CD14-positive monocyte (primary cell): ENCODE measurements at regions not wholly inside any gene's neighbourhood (a gene's known extent, or its start where the extent isn't known, plus 50 kb on each side); places are given as distances from the start of the nearest gene placed in this dataset.

ENCODE experiments used
- DNase-seq, 3 donors: peaks; one replicate each; pipeline ENCODE4 v3.0.0-alpha.2; 2011 to 2022
- H2AFZ ChIP-seq: 2 replicates; pipeline ENCODE4 v1.6.0; 2012; ENCODE audit warnings: mild to moderate bottlenecking, low read depth, low read length, inconsistent platforms; ENCODE audit not compliant: insufficient read depth, poor library complexity, severe bottlenecking
- H3K27ac ChIP-seq, 2 donors: 1 replicate in 1 of 2; 2 replicates in 1 of 2; pipeline ENCODE4 v1.5.1; 2012 to 2013; ENCODE audit warnings: low read length in 2 of 2, control low read depth in 1 of 2, inconsistent platforms in 1 of 2, low read depth in 1 of 2, mild to moderate bottlenecking in 1 of 2
- H3K27me3 ChIP-seq, 2 donors: one replicate each; pipeline versions ENCODE4 v1.6.0 to v1.6.1; 2011 to 2013; ENCODE audit warnings: low read length in 2 of 2; ENCODE audit not compliant: control insufficient read depth in 2 of 2, insufficient read depth in 2 of 2
- H3K36me3 ChIP-seq, 2 donors: replicated peaks in 1 of 2; 1 replicate in 1 of 2; 2 replicates in 1 of 2; pipeline versions ENCODE4 v1.5.1 to v1.6.1; 2012 to 2013; ENCODE audit warnings: low read length in 2 of 2, control low read depth in 1 of 2, inconsistent platforms in 1 of 2, mild to moderate bottlenecking in 1 of 2; ENCODE audit not compliant: insufficient read depth in 2 of 2, control insufficient read depth in 1 of 2
- H3K4me1 ChIP-seq, 2 donors: 1 replicate in 1 of 2; 2 replicates in 1 of 2; pipeline versions ENCODE4 v1.5.1 to v1.6.1; 2012 to 2013; ENCODE audit warnings: low read length in 2 of 2, control low read depth in 1 of 2, inconsistent platforms in 1 of 2, mild to moderate bottlenecking in 1 of 2, moderate library complexity in 1 of 2; ENCODE audit not compliant: insufficient read depth in 2 of 2, control insufficient read depth in 1 of 2
- H3K4me2 ChIP-seq: replicated peaks from 2 replicates; pipeline ENCODE3; 2012; ENCODE audit warnings: low read length, moderate library complexity, mild to moderate bottlenecking; ENCODE audit not compliant: poor library complexity, severe bottlenecking; ENCODE audit errors: extremely low read depth
- H3K4me3 ChIP-seq, 3 experiments: fragments of 200-600 bp in 1 of 3; sonication (generic) in 1 of 3; replicated peaks in 1 of 3; 1 replicate in 2 of 3; 2 replicates in 1 of 3; pipeline ENCODE4 v1.5.1; 2011 to 2013; ENCODE audit warnings: low read length in 3 of 3, mild to moderate bottlenecking in 3 of 3, control low read depth in 2 of 3, low read depth in 2 of 3, inconsistent platforms in 1 of 3, moderate library complexity in 1 of 3
- H3K79me2 ChIP-seq: 2 replicates; pipeline ENCODE4 v1.6.0; 2012; ENCODE audit warnings: mild to moderate bottlenecking, control low read depth, inconsistent platforms, low read length, moderate library complexity; ENCODE audit not compliant: insufficient read depth
- H3K9ac ChIP-seq: 2 replicates; pipeline ENCODE4 v1.6.0; 2017; ENCODE audit warnings: low read length, mild to moderate bottlenecking; ENCODE audit not compliant: insufficient read depth, poor library complexity, severe bottlenecking
- H3K9me3 ChIP-seq, 2 donors: replicated peaks in 1 of 2; 1 replicate in 1 of 2; 2 replicates in 1 of 2; pipeline versions ENCODE4 v1.5.1 to v1.6.1; 2012 to 2013; ENCODE audit warnings: low read length in 2 of 2, control low read depth in 1 of 2; ENCODE audit not compliant: control insufficient read depth in 1 of 2, insufficient read depth in 1 of 2
- H4K20me1 ChIP-seq: 2 replicates; pipeline ENCODE4 v1.6.0; 2012; ENCODE audit warnings: mild to moderate bottlenecking, low read length, control low read depth, moderate library complexity; ENCODE audit not compliant: insufficient read depth
- H3K27ac Mint-ChIP-seq, 7 donors: one replicate each; pipeline ENCODE4 v1.8.0; 2020; ENCODE audit warnings: mild to moderate bottlenecking in 7 of 7, mixed read lengths in 7 of 7, moderate library complexity in 6 of 7, inconsistent platforms in 2 of 7
- H3K27me3 Mint-ChIP-seq, 3 donors: one replicate each; pipeline ENCODE4 v1.8.0; 2021 to 2022; ENCODE audit warnings: low read depth in 3 of 3, mild to moderate bottlenecking in 3 of 3, mixed read lengths in 3 of 3, moderate library complexity in 3 of 3, inconsistent platforms in 1 of 3
- H3K36me3 Mint-ChIP-seq, 2 donors: one replicate each; pipeline ENCODE4 v1.8.0; 2020; ENCODE audit warnings: mixed read lengths in 2 of 2, inconsistent platforms in 1 of 2, mild to moderate bottlenecking in 1 of 2
- H3K4me1 Mint-ChIP-seq: one replicate; pipeline ENCODE4 v1.8.0; 2020; ENCODE audit warnings: mild to moderate bottlenecking, mixed read lengths
- H3K4me3 Mint-ChIP-seq, 2 donors: one replicate each; pipeline ENCODE4 v1.8.0; 2020; ENCODE audit warnings: mild to moderate bottlenecking in 2 of 2, mixed read lengths in 2 of 2, moderate library complexity in 1 of 2
- H3K9me3 Mint-ChIP-seq, 7 donors: one replicate each; pipeline ENCODE4 v1.8.0; 2020 to 2022; ENCODE audit warnings: mixed read lengths in 7 of 7, mild to moderate bottlenecking in 6 of 7, moderate library complexity in 6 of 7, inconsistent platforms in 2 of 7
- CTCF ChIP-seq: fragments of 200-600 bp; IDR thresholded peaks from one replicate; pipeline ENCODE4 v1.8.0; 2022; ENCODE audit warnings: antibody characterized with exemption, mild to moderate bottlenecking
- WGBS: methylation state at CpG from one replicate; pipeline ENCODE4 v1.1.5; 2013; ENCODE audit warnings: missing lambda C conversion rate; ENCODE audit not compliant: insufficient coverage; 5-methylcytosine and 5-hydroxymethylcytosine counted together
- intact Hi-C, 2 donors: fragments of 100-400 bp; cut with micrococcal nuclease; formaldehyde crosslinking; loops; one replicate each; pipeline versions ENCODE4 v1.15.0 to v1.15.1; 2023

- Histone ChIP-seq H4K20me1 (no peaks in the 10 kb centered on the region), H3K79me2 (no peaks in the 10 kb centered on the region), H3K4me1 (no peaks in the 10 kb centered on the region), H2AFZ (no peak overlapping the region), H3K36me3 (no peaks in the 10 kb centered on the region), H3K4me2 (no peak overlapping the region), H3K27ac (no peak overlapping the region), H3K27me3 (no peaks in the 10 kb centered on the region), H3K4me3 (no peak overlapping the region), H3K9me3 (peaks cover 11 to 70% of the 10 kb centered on the region in 2 donors), H3K9ac (no peak overlapping the region)
- Mint-ChIP-seq H3K4me1 (no peaks in the 10 kb centered on the region), H3K36me3 (no peaks in the 10 kb centered on the region), H3K4me3 (no peak overlapping the region), H3K27me3 (peaks cover 1 to 6% (median 4%) of the 10 kb centered on the region in 3 donors), H3K27ac (no peak overlapping the region), H3K9me3 (peaks cover 20 to 70% (median 44%) of the 10 kb centered on the region in 7 donors)
- 83% methylated on average over 7 of the region's 9 CpGs for WGBS
- no peak for DNase-seq
- intact Hi-C loops: no loop called here
- TF ChIP-seq CTCF: no peak
These were observed 96.1 kb upstream of the SHH start for GRCh38 chr7:155908385-155908784.

- DNase-seq: no peak
- Histone ChIP-seq H3K27me3 (no peaks in the 10 kb centered on the region), H3K4me2 (no peak overlapping the region), H3K9me3 (peaks cover 11 to 77% of the 10 kb centered on the region in 2 donors), H3K79me2 (no peaks in the 10 kb centered on the region), H3K36me3 (no peaks in the 10 kb centered on the region), H2AFZ (no peak overlapping the region), H3K9ac (no peak overlapping the region), H4K20me1 (no peaks in the 10 kb centered on the region), H3K4me1 (no peaks in the 10 kb centered on the region), H3K27ac (no peak overlapping the region), H3K4me3 (no peak overlapping the region)
- intact Hi-C loops: no loop called here
- 85% methylated on average over 4 of the region's 8 CpGs for whole genome bisulfite sequencing
- H3K36me3 Mint-ChIP-seq: no peaks in the 10 kb centered on the region
- no peak overlapping the region for H3K27ac Mint-ChIP-seq
- no peak overlapping the region for H3K4me3 Mint-ChIP-seq
- H3K4me1 Mint-ChIP-seq: no peaks in the 10 kb centered on the region
- H3K9me3 Mint-ChIP-seq: peaks cover 25 to 72% (median 49%) of the 10 kb centered on the region in 7 donors
- TF ChIP-seq CTCF: no peak
- peaks cover 0 to 6% (median 4%) of the 10 kb centered on the region in 3 donors for H3K27me3 Mint-ChIP-seq
These were observed 95.4 kb upstream of the SHH start for GRCh38 chr7:155907450-155908200.
